ENCODE measurements at regions not wholly inside any gene's neighbourhood (a gene's known extent, or its start where the extent isn't known, plus 50 kb on each side); places are given as distances from the start of the nearest gene placed in this dataset.

GRCh38 chr1:217133092-217133491 is 409.9 kb upstream of the ESRRG start:
- TF ChIP-seq EHF (CRISPR knock-in tag; IDR thresholded peaks at IDR 0.05) (no peak), JUN (IDR thresholded peaks at IDR 0.05) (no peak), CTCF (IDR thresholded peaks at IDR 0.05) (no peak), CEBPB (IDR thresholded peaks at IDR 0.05) (no peak), POLR2A (IDR thresholded peaks at IDR 0.05; ENCODE audit: low read length) (no peak), USF2 (IDR thresholded peaks at IDR 0.05) (no peak), MAX (IDR thresholded peaks at IDR 0.05) (no peak), REST (IDR thresholded peaks at IDR 0.05) (no peak), ZC3H11A (IDR thresholded peaks at IDR 0.05) (no peak), BCL3 (IDR thresholded peaks at IDR 0.05) (no peak)

All from A549 (cell line).